GM12873 (cell line): ENCODE measurements at regions not wholly inside any gene's neighbourhood (a gene's known extent, or its start where the extent isn't known, plus 50 kb on each side); places are given as distances from the start of the nearest gene placed in this dataset.

ENCODE experiments used
- TF ChIP-seq, protein P1 (sequence below): IDR thresholded peaks from 2 replicates; pipeline ENCODE4 v1.5.1; 2012; ENCODE audit warnings: low read depth, mild to moderate bottlenecking, moderate library complexity, low read length, control low read depth; ENCODE audit not compliant: insufficient read depth; ENCODE audit errors: missing control alignments

DNA sequence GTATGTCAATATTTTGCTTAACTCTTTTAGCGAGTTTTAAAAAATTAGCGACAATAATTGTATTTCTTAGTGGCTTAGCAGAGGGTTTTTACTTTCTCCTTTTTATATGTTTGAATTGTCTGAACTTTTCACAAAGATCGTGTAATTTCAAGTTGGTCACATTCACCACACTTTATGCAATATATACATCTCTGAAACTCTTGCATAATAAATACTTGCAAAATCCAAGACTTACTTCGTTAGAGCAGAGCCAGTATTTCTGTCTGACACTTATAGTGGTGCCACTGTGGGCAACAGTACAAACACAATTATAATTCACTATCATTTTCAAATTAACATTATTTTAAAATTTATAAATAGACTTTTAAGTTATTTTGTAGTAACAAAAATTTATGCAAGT lies 62.0 kb downstream of the SUCNR1 start:
- TF ChIP-seq, protein P1, sequence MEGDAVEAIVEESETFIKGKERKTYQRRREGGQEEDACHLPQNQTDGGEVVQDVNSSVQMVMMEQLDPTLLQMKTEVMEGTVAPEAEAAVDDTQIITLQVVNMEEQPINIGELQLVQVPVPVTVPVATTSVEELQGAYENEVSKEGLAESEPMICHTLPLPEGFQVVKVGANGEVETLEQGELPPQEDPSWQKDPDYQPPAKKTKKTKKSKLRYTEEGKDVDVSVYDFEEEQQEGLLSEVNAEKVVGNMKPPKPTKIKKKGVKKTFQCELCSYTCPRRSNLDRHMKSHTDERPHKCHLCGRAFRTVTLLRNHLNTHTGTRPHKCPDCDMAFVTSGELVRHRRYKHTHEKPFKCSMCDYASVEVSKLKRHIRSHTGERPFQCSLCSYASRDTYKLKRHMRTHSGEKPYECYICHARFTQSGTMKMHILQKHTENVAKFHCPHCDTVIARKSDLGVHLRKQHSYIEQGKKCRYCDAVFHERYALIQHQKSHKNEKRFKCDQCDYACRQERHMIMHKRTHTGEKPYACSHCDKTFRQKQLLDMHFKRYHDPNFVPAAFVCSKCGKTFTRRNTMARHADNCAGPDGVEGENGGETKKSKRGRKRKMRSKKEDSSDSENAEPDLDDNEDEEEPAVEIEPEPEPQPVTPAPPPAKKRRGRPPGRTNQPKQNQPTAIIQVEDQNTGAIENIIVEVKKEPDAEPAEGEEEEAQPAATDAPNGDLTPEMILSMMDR = no peak

DNA sequence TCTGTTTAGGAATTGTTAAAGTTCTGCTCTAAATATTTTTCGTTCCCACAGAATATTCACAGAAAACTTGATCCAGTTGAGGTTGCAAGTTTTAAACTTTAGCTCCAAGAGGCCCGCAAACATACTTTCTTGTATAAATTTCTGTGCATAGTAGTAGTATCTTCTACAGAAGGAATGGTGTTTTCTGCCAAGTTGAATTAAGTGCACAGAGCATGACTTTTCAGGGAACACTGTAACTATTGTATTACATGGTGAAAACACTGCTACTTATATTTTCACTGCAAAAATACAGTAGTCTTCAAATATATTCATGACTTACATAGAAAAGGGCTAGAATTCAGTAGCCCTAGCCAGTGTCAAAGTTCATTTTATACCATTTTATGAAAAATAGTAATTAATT lies 67.0 kb downstream of the SUCNR1 start:
- TF ChIP-seq, protein P1 = no peak

DNA sequence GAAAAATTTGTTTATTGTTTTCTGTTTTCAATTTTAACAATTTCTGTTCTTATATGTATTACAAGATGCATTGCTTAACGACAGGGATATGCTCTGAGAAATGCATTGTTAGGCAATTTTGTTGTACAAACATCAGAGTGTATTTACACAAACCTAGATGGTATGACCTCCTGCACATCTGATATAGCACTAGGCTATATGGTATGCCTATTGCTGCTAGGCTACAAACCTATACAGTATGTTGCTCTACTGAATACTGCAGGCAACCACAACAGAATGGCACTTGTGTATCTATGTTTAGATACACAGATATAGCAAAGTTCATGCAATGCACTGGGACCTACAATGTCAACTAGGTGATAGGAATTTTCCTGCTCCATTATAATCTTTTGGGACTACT lies 70.1 kb downstream of the SUCNR1 start:
- TF ChIP-seq, protein P1 = no peak

DNA sequence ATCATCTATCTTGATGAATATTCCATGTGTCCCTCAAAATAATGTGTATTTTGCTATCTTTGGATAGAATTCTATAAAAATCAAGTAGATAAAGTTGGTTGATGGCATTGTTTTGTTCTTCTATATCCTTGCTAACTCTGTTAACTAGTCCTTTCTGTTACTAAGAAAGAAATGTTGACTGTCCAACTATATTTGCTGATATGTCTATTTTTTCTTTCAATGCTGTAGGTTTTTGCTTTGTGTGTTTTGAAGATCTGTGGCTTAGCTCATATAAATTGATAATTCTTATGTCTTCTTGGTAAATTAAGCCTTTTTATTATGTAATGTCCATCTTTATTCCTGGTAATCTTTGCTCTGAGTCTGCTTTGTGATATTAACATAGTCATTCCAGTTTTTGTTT lies 70.9 kb downstream of the SUCNR1 start:
- TF ChIP-seq, protein P1 = no peak

DNA sequence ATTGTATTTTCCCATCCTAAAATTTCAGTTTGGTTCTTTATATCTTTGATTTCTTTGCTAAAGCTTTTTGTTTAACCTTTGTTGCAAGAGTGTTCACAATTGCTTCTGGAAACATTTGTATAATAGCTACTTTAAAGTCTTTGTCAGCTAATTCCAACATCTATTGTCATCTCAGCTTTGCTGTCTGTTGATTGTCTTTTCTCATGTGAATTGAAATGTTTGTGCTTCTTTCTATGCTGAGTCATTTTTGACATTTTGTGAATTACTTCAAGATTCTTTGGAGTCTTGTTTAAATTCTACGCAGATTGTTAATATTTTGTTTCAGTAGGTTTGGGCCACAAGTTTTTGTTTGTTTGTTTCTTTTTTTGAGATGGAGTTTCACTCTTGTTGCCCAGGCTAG lies 73.2 kb downstream of the SUCNR1 start:
- TF ChIP-seq, protein P1 = no peak

DNA sequence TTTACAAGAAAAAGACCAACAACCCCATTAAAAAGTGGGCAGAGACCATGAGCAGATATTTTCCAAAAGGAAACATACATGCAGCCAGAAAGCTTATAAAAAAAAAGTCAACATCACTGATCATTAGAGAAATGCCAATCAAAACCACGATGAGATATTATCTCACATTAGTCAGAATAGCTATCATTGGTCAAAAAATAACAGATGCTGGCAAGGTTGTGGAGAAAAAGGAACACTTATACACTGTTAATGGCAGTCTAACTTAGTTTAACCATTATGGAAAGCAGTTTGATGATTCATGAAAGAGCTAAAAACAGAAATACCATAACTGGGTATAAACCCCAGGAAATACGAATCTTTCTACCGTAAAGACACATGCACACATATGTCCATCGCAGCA lies 76.3 kb downstream of the SUCNR1 start:
- TF ChIP-seq, protein P1 = no peak

DNA sequence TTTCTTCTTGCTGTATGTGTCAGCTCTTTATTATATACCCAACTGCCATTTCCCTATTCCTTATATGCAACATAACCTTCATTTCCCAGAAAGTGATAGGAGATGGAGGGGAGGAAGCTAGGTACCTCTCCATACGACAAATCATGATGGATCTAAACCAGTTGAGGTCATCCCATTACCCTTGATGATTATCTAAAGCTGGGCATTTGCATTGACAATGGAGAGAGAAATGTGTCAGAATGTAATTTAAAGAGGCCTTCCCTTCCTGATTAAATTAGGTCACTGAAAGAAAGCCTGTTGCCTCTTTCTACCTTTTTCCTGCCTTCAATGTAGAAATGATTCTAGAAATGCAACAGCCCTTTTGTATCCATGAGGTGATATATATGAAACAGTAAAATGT lies 81.9 kb downstream of the SUCNR1 start:
- TF ChIP-seq, protein P1 = no peak

DNA sequence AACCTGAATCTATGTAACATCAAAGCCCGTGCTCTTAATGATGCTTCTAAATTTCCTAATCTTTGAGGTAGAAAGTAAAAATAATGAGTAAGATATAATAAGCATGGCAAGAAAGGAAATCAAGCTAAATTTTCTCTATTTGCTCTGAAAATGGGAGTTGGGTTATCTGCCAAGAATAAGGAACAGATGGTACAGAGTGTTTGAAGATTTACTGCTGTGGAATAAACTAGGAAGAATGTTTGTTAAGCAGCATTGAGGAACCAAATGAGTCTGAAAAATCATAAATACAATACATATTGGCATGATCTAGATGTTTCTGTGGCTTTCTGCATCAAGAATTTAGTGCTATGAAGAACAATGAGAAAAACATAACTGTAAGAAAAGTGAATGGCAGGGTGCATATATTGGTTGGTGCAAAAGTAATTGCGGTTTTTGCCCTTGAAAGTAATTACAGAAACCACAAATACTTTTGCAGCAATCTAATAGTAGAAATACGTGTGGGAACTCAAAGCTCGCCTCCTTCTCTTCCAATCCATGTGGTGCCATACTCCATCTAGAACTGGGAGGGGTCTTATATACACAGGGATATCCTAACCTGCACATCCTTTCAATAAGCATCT lies 87.6 kb downstream of the SUCNR1 start:
- TF ChIP-seq, protein P1 = no peak
